ENCODE measurements at regions not wholly inside any gene's neighbourhood (a gene's known extent, or its start where the extent isn't known, plus 50 kb on each side); places are given as distances from the start of the nearest gene placed in this dataset.

DNA sequence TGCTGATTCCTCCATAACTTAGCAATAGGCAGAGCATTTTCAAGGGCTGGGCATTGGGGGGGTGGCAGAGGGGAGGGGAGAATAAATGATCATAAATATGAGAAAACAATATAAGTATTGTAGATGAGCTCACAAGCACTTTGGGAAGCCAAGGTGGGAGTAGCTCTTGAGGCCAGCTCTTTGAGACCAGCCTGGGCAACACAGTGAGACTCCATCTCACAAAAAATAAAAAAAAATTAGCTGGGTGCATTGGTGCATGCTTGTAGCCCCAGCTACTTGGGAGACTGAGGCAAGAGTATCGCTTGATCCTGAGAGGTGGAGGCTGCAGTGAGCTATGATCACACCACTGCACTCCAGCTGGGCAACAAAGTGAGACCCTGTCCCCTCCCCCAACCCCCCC is 75.9 kb downstream of the MYCN start:
- TF ChIP-seq, protein P1, sequence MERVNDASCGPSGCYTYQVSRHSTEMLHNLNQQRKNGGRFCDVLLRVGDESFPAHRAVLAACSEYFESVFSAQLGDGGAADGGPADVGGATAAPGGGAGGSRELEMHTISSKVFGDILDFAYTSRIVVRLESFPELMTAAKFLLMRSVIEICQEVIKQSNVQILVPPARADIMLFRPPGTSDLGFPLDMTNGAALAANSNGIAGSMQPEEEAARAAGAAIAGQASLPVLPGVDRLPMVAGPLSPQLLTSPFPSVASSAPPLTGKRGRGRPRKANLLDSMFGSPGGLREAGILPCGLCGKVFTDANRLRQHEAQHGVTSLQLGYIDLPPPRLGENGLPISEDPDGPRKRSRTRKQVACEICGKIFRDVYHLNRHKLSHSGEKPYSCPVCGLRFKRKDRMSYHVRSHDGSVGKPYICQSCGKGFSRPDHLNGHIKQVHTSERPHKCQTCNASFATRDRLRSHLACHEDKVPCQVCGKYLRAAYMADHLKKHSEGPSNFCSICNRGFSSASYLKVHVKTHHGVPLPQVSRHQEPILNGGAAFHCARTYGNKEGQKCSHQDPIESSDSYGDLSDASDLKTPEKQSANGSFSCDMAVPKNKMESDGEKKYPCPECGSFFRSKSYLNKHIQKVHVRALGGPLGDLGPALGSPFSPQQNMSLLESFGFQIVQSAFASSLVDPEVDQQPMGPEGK (CRISPR knock-in tag; IDR thresholded peaks at IDR 0.05; ENCODE audit: borderline replicate concordance), result no peak
- no peak for TF ChIP-seq ARNTL (CRISPR knock-in tag; IDR thresholded peaks at IDR 0.05; ENCODE audit: borderline replicate concordance, low read depth)
- no peak for TF ChIP-seq ZFP30 (CRISPR knock-in tag; IDR thresholded peaks at IDR 0.05)
